H1 (cell line): ENCODE measurements at regions not wholly inside any gene's neighbourhood (a gene's known extent, or its start where the extent isn't known, plus 50 kb on each side); places are given as distances from the start of the nearest gene placed in this dataset.

Experiments used
- CHD7 ChIP-seq: fragments of 300-600 bp; sonication (generic); IDR thresholded peaks from 2 replicates; pipeline ENCODE4 v1.7.1; 2012; ENCODE audit warnings: low read length, moderate library complexity, mild to moderate bottlenecking, inconsistent platforms; ENCODE audit not compliant: insufficient replicate concordance
- EP300 ChIP-seq, 2 experiments: IDR thresholded peaks; 1 replicate in 1 of 2; 2 replicates in 1 of 2; pipeline ENCODE4 v1.6.1; 2011 to 2012; ENCODE audit warnings: low read depth in 2 of 2, low read length in 2 of 2, mild to moderate bottlenecking in 2 of 2, borderline replicate concordance in 1 of 2, inconsistent platforms in 1 of 2, moderate library complexity in 1 of 2
- HDAC6 ChIP-seq: IDR thresholded peaks from one replicate; pipeline ENCODE4 v1.7.1; 2012; ENCODE audit warnings: low read depth, mild to moderate bottlenecking, inconsistent platforms, low read length, moderate library complexity
- JUN ChIP-seq: IDR thresholded peaks from 2 replicates; pipeline ENCODE4 v1.6.1; 2011; ENCODE audit warnings: low read depth, mild to moderate bottlenecking, improper control_type of control experiment, low read length
- RFX5 ChIP-seq: IDR thresholded peaks from 2 replicates; pipeline ENCODE4 v1.6.1; 2011; ENCODE audit warnings: low read depth, low read length, improper control_type of control experiment, borderline replicate concordance
- SIX5 ChIP-seq: IDR thresholded peaks from 2 replicates; pipeline ENCODE4 v1.6.1; 2011; ENCODE audit warnings: mild to moderate bottlenecking, low read depth, low read length
- SP4 ChIP-seq: IDR thresholded peaks from 2 replicates; pipeline ENCODE4 v1.6.1; 2012; ENCODE audit warnings: low read length, inconsistent platforms
- USF2 ChIP-seq: IDR thresholded peaks from 2 replicates; pipeline ENCODE4 v1.6.1; 2011; ENCODE audit warnings: low read length, improper control_type of control experiment

GRCh38 chr6:113598786-113599185 is 258.4 kb upstream of the MARCKS start (continued):
- TF ChIP-seq CHD7, result no peak
- no peak for TF ChIP-seq HDAC6
- no peak for TF ChIP-seq EP300 (IDR thresholded peaks at IDR 0.05; ENCODE audit: borderline replicate concordance in 1 of 2, low read depth in 2 of 2, low read length in 2 of 2)
- TF ChIP-seq SIX5, result no peak
- TF ChIP-seq RFX5, result no peak
- no peak for TF ChIP-seq USF2
- no peak for TF ChIP-seq SP4
- TF ChIP-seq JUN, result no peak
